ENCODE measurements at regions not wholly inside any gene's neighbourhood (a gene's known extent, or its start where the extent isn't known, plus 50 kb on each side); places are given as distances from the start of the nearest gene placed in this dataset.

GRCh38 chr9:2356041-2356790 is 265.4 kb upstream of the VLDLR start:
- TF ChIP-seq MTF1 (CRISPR knock-in tag; IDR thresholded peaks at IDR 0.05; ENCODE audit: borderline replicate concordance) (no peak), PHB2 (IDR thresholded peaks at IDR 0.05; ENCODE audit: low read depth) (no peak), CBFA2T2 (conservative IDR thresholded peaks at IDR 0.05) (no peak), SRF (CRISPR knock-in tag; IDR thresholded peaks at IDR 0.05) (no peak)
- Histone ChIP-seq H3K79me2 (ENCODE audit: control insufficient read depth, insufficient read depth, low read length) (no peaks in the 10 kb centered on the region), H4K20me1 (replicated peaks; ENCODE audit: control insufficient read depth, insufficient read depth, low read length) (no peaks in the 10 kb centered on the region), H3K9me3 (replicated peaks; ENCODE audit: control insufficient read depth, insufficient read depth, low read depth, low read length) (no peaks in the 10 kb centered on the region), H3K27me3 (ENCODE audit: control insufficient read depth in 2 of 2, insufficient read depth in 2 of 2, low read length in 2 of 2) (no peaks in the 10 kb centered on the region), H3K4me3 (no peak overlapping the region), H3K4me1 (replicated peaks in 1 of 2; ENCODE audit: control insufficient read depth in 2 of 2, insufficient read depth in 2 of 2, low read length in 2 of 2) (no peaks in the 10 kb centered on the region), H3K4me2 (ENCODE audit: insufficient read depth, low read length) (no peak overlapping the region), H3K36me3 (ENCODE audit: control insufficient read depth, insufficient read depth, low read length) (no peaks in the 10 kb centered on the region), H3K9ac (ENCODE audit: insufficient read depth in 1 of 2, low read depth in 2 of 2, low read length in 2 of 2) (no peak overlapping the region), H3K9me1 (ENCODE audit: control insufficient read depth, insufficient read depth, low read length) (no peaks in the 10 kb centered on the region), H2AFZ (ENCODE audit: low read depth, low read length) (no peak overlapping the region), H3K27ac (ENCODE audit: extremely low read depth, low read depth, low read length) (no peak overlapping the region)
- in situ Hi-C loops (cut with MboI): no loop called here
- 0% methylated on average over 8 of the region's 8 CpGs for WGBS (ENCODE audit: insufficient coverage, low coverage, missing lambda C conversion rate)
- POLR2A ChIA-PET: no interaction called here
- ATAC-seq: no peak
- BruUV-seq (replicated peaks): no TSS peak
- FAIRE-seq: no peak
- DNase-seq (ENCODE audit: extremely low read depth in 1 of 4, low spot score in 3 of 4): no peak
- intact Hi-C loops (cut with micrococcal nuclease): no loop called here
- CTCF ChIA-PET (ENCODE audit: low intra/inter-chr PET ratio): no interaction called here

GRCh38 chr9:2359891-2360471 is 261.6 kb upstream of the VLDLR start:
- Histone ChIP-seq H3K4me1 (replicated peaks in 1 of 2; ENCODE audit: control insufficient read depth in 2 of 2, insufficient read depth in 2 of 2, low read length in 2 of 2) (no peaks in the 10 kb centered on the region), H3K27me3 (ENCODE audit: control insufficient read depth in 2 of 2, insufficient read depth in 2 of 2, low read length in 2 of 2) (no peaks in the 10 kb centered on the region), H3K4me3 (no peak overlapping the region), H3K79me2 (ENCODE audit: control insufficient read depth, insufficient read depth, low read length) (no peaks in the 10 kb centered on the region), H3K9me1 (ENCODE audit: control insufficient read depth, insufficient read depth, low read length) (no peaks in the 10 kb centered on the region), H3K9me3 (replicated peaks; ENCODE audit: control insufficient read depth, insufficient read depth, low read depth, low read length) (no peaks in the 10 kb centered on the region), H3K9ac (ENCODE audit: insufficient read depth in 1 of 2, low read depth in 2 of 2, low read length in 2 of 2) (no peak overlapping the region), H2AFZ (ENCODE audit: low read depth, low read length) (no peak overlapping the region), H3K4me2 (ENCODE audit: insufficient read depth, low read length) (no peak overlapping the region), H3K36me3 (ENCODE audit: control insufficient read depth, insufficient read depth, low read length) (no peaks in the 10 kb centered on the region), H3K27ac (ENCODE audit: extremely low read depth, low read depth, low read length) (no peak overlapping the region), H4K20me1 (replicated peaks; ENCODE audit: control insufficient read depth, insufficient read depth, low read length) (no peaks in the 10 kb centered on the region)
- POLR2A ChIA-PET: no interaction called here
- in situ Hi-C loops (cut with MboI): no loop called here
- no TSS peak for BruUV-seq (replicated peaks)
- DNase-seq (ENCODE audit: extremely low read depth in 1 of 4, low spot score in 3 of 4) (no peak), ATAC-seq (no peak), FAIRE-seq (no peak)
- CTCF ChIA-PET (ENCODE audit: low intra/inter-chr PET ratio): no interaction called here
- WGBS (ENCODE audit: insufficient coverage, low coverage, missing lambda C conversion rate): 0% methylated on average over 3 of the region's 3 CpGs
- intact Hi-C loops (cut with micrococcal nuclease): no loop called here
- TF ChIP-seq ZNF511 (CRISPR knock-in tag; IDR thresholded peaks at IDR 0.05) (no peak), FOXP1 (CRISPR knock-in tag; IDR thresholded peaks at IDR 0.05) (no peak), SMARCA5 (IDR thresholded peaks at IDR 0.05) (no peak), SAP30 (IDR thresholded peaks at IDR 0.05; ENCODE audit: borderline replicate concordance, insufficient read depth, low read depth, low read length, poor library complexity, severe bottlenecking) (no peak), ATF3 (IDR thresholded peaks at IDR 0.05) (no peak), ATF3 (CRISPR knock-in tag; conservative IDR thresholded peaks at IDR 0.05) (no peak)
